Psoas muscle (tissue), 7 donors: ENCODE measurements at regions not wholly inside any gene's neighbourhood (a gene's known extent, or its start where the extent isn't known, plus 50 kb on each side); places are given as distances from the start of the nearest gene placed in this dataset.

Experiments used
- ATAC-seq, 4 donors: fragments of 200-7000 bp; cut with Tn5 transposase; one replicate each; pipeline ENCODE4 v1.9.1; 2020; ENCODE audit warnings: moderate library complexity in 3 of 4, mild to moderate bottlenecking in 2 of 4
- DNase-seq, 2 donors: peaks; one replicate each; pipeline ENCODE4 v3.0.0-alpha.2; 2020
- H3K27ac ChIP-seq: fragments of 200-600 bp; one replicate; pipeline ENCODE4 v1.8.0; 2022
- H3K27me3 ChIP-seq, 3 donors: fragments of 200-600 bp in 1 of 3; one replicate each; pipeline versions ENCODE4 v1.6.1 to v1.8.0; 2013 to 2022; ENCODE audit warnings: low read length in 2 of 3, mild to moderate bottlenecking in 2 of 3, moderate library complexity in 1 of 3; ENCODE audit not compliant: insufficient read depth in 3 of 3
- H3K36me3 ChIP-seq, 2 donors: fragments of 200-600 bp in 1 of 2; one replicate each; pipeline versions ENCODE4 v1.6.1 to v1.8.0; 2013 to 2022; ENCODE audit warnings: low read depth in 1 of 2, mild to moderate bottlenecking in 1 of 2, moderate library complexity in 1 of 2; ENCODE audit not compliant: insufficient read depth in 1 of 2
- H3K4me1 ChIP-seq: fragments of 200-600 bp; one replicate; pipeline ENCODE4 v1.8.0; 2022
- H3K4me3 ChIP-seq: fragments of 200-600 bp; one replicate; pipeline ENCODE4 v1.8.0; 2022; ENCODE audit warnings: mild to moderate bottlenecking
- H3K9me3 ChIP-seq: fragments of 200-600 bp; one replicate; pipeline ENCODE4 v1.8.0; 2022
- WGBS, 3 donors: extraction: QIAGEN DNeasy Blood & Tissue Kit; methylation state at CpG; one replicate each; pipeline versions ENCODE4 v1.1.6 to v1.1.7; 2013; 5-methylcytosine and 5-hydroxymethylcytosine counted together
- intact Hi-C, 2 donors: fragments of 100-400 bp; cut with DNase I; formaldehyde crosslinking; loops; one replicate each; pipeline versions ENCODE4 v1.11.0 to v1.14.2; 2022
- TF ChIP-seq, protein P1 (sequence below): fragments of 200-600 bp; IDR thresholded peaks from one replicate; pipeline ENCODE4 v1.8.0; 2022; ENCODE audit warnings: antibody characterized with exemption
- donor health status: healthy with polysubstance abuse.
- donor health status: DM: no; HTN: no; CAD: no; lungs with moderate emphysema.
- donor health status: Bipolar disorder and iron deficiency.
- donor health status: healthy.
- donor health status: DM: yes; HTN: yes; CAD: no.
- donor health status: DM: no; HTN: no; CAD: no.
- donor health status: DM: yes; HTN: yes; CAD: no.

DNA sequence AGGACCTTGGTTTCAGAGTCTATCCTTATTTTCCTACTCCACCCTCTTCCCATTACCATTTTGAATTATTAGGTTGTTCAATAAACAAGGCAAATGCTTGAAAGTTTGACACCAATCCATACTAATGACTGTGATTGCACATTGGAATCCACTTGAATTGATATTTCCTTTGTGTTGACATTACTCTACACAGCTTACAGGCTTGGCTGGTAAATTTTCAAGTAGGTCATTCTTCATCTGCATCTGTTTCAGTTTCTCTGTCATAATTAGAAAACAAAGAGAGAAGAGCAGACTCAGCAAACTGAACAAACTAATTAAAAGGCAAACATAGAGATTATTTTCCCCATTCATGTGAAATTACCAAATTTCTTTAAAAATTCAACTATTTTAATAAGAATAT is 732.9 kb upstream of the BCHE start:
- H3K4me3 ChIP-seq: no peak overlapping the region
- no peak for ATAC-seq
- H3K27ac ChIP-seq: no peak overlapping the region
- H3K9me3 ChIP-seq: no peaks in the 10 kb centered on the region
- intact Hi-C loops: no loop called here
- TF ChIP-seq, protein P1, sequence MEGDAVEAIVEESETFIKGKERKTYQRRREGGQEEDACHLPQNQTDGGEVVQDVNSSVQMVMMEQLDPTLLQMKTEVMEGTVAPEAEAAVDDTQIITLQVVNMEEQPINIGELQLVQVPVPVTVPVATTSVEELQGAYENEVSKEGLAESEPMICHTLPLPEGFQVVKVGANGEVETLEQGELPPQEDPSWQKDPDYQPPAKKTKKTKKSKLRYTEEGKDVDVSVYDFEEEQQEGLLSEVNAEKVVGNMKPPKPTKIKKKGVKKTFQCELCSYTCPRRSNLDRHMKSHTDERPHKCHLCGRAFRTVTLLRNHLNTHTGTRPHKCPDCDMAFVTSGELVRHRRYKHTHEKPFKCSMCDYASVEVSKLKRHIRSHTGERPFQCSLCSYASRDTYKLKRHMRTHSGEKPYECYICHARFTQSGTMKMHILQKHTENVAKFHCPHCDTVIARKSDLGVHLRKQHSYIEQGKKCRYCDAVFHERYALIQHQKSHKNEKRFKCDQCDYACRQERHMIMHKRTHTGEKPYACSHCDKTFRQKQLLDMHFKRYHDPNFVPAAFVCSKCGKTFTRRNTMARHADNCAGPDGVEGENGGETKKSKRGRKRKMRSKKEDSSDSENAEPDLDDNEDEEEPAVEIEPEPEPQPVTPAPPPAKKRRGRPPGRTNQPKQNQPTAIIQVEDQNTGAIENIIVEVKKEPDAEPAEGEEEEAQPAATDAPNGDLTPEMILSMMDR: no peak
- DNase-seq: no peak
- H3K27me3 ChIP-seq: no peaks in the 10 kb centered on the region
- H3K4me1 ChIP-seq: no peaks in the 10 kb centered on the region
- H3K36me3 ChIP-seq: no peaks in the 10 kb centered on the region

DNA sequence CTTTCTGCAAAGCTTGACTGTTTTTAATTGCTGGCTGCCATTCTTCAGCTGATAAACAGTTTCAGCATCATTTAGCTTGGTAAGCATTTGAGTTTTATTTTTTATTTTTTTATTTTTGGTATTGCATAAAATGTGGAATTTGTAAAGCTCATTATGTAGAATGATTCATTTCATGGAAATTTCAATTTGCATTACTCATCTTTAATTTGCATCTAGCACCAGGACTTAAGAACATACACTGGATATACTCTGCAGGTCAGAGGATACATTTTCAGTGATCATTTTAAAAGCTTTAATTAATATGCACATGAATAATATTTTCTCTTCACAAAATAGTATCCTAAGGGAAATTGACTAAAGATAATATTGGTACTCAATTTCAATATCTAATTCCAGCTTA is 732.4 kb upstream of the BCHE start:
- no peak for ATAC-seq
- no peaks in the 10 kb centered on the region for H3K4me1 ChIP-seq
- TF ChIP-seq, protein P1: no peak
- H3K36me3 ChIP-seq: no peaks in the 10 kb centered on the region
- no peak overlapping the region for H3K4me3 ChIP-seq
- no peak for DNase-seq
- intact Hi-C loops: no loop called here
- no peaks in the 10 kb centered on the region for H3K27me3 ChIP-seq
- no peaks in the 10 kb centered on the region for H3K9me3 ChIP-seq
- no peak overlapping the region for H3K27ac ChIP-seq

DNA sequence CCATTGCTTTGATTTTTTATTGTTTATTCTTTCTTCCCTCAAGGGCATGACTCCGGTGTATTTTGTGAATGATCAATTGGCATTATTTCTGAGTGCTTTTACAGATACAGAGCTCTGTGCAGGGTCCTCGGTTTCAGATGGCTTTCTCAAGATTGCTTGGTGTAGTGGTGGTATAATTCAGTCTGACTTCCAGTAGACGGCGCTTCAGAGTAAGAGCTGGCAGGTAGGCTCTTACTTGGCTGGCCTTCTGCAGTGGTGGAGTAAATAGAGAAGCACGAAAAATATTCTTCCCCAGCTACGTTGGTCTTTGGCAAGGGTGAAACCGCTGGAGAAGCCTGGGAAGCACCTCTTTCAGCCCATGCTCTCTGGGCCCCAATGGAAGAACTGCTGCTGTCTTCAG is 723.0 kb upstream of the BCHE start:
- 67 to 73% (median 67%) methylated on average over 7 of the region's 7 CpGs for WGBS, 3 donors
- Histone ChIP-seq H3K4me1 (no peaks in the 10 kb centered on the region), H3K36me3 (no peaks in the 10 kb centered on the region), H3K27me3 (no peaks in the 10 kb centered on the region), H3K27ac (no peak overlapping the region), H3K4me3 (no peak overlapping the region), H3K9me3 (no peaks in the 10 kb centered on the region)
- DNase-seq: no peak
- no peak for ATAC-seq
- TF ChIP-seq, protein P1: no peak
- intact Hi-C loops: no loop called here

DNA sequence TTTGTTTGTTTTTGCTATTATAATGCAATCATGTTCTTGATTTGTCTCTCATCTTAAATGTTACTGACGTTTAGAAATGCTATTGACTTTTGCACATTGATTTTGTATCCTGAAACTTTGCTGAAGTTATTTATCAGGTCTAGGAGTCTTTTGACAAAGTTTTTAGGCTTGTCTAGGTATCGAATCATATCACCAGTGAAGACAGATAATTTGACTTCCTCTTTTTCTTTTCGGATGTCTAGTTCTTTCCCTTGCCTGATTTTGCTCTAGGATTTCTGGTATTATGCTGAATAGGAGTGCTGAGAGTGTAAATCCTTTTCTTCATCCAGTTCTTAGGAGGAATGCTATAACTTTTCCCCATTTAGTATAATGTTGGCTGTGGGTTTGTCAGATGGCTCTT is 719.7 kb upstream of the BCHE start:
- Histone ChIP-seq H3K27ac (no peak overlapping the region), H3K4me3 (no peak overlapping the region), H3K36me3 (no peaks in the 10 kb centered on the region), H3K9me3 (no peaks in the 10 kb centered on the region), H3K27me3 (no peaks in the 10 kb centered on the region), H3K4me1 (no peaks in the 10 kb centered on the region)
- intact Hi-C loops: no loop called here
- WGBS, 3 donors: 78 to 82% (median 79%) methylated on average over 3 of the region's 3 CpGs
- DNase-seq: no peak
- no peak for ATAC-seq
- TF ChIP-seq, protein P1: no peak

DNA sequence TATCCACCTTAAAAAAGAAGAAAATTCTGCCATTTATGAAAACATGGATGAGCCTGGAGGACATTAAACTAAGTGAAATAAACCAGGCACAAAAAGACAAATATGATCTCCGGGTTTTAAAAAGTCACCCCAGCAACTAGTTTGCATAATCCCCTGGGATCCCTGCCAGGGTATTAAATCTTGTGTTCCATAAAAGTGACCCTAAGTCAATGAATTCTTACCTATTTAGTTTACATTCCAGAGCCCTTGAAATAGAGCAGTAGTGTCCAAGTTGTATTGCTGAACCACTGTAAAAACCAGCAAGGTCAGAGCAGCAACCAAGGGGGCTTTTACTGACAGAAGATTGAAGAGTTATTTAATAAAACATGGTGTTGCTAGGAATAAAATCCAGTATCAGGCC is 716.8 kb upstream of the BCHE start:
- no peaks in the 10 kb centered on the region for H3K36me3 ChIP-seq
- ATAC-seq (no peak), DNase-seq (no peak)
- no peaks in the 10 kb centered on the region for H3K9me3 ChIP-seq
- intact Hi-C loops: no loop called here
- TF ChIP-seq, protein P1: no peak
- H3K4me3 ChIP-seq: no peak overlapping the region
- WGBS, 3 donors: 7 to 38% (median 17%) methylated on average over 1 of the region's 1 CpG
- H3K27ac ChIP-seq: no peak overlapping the region
- H3K4me1 ChIP-seq: no peaks in the 10 kb centered on the region
- H3K27me3 ChIP-seq: no peaks in the 10 kb centered on the region
